Esophagus muscularis mucosa (tissue), 3 donors: ENCODE measurements at regions not wholly inside any gene's neighbourhood (a gene's known extent, or its start where the extent isn't known, plus 50 kb on each side); places are given as distances from the start of the nearest gene placed in this dataset.

Experiments
- CTCF ChIP-seq, 3 experiments: fragments of 200-600 bp in 2 of 3; fragments of 450-650 bp in 1 of 3; sonication (generic) in 2 of 3; IDR thresholded peaks; one replicate each; pipeline ENCODE4 v1.5.1; 2017 to 2019; ENCODE audit warnings: antibody characterized with exemption in 3 of 3, mild to moderate bottlenecking in 2 of 3, moderate library complexity in 1 of 3
- POLR2A ChIP-seq: fragments of 450-650 bp; IDR thresholded peaks from one replicate; pipeline ENCODE4 v1.6.1; 2017; ENCODE audit warnings: antibody characterized with exemption, moderate library complexity, mild to moderate bottlenecking, low read depth

GRCh38 chr2:111667001-111667400, 217.0 kb downstream of the ANAPC1 start:
- TF ChIP-seq POLR2A = no peak
- TF ChIP-seq CTCF (IDR thresholded peaks at IDR 0.05) = no peak
